DMS153 (cell line): ENCODE measurements at regions not wholly inside any gene's neighbourhood (a gene's known extent, or its start where the extent isn't known, plus 50 kb on each side); places are given as distances from the start of the nearest gene placed in this dataset.
"Not testable (repeated sequence)": the region's sequence is repeated elsewhere in the genome, so short reads cannot be mapped to it uniquely, and the experiment has no call there.

Experiments used
- DNase-seq: peaks from one replicate; lab custom pipeline; 2025; lab: John Stamatoyannopoulos, UW

DNA sequence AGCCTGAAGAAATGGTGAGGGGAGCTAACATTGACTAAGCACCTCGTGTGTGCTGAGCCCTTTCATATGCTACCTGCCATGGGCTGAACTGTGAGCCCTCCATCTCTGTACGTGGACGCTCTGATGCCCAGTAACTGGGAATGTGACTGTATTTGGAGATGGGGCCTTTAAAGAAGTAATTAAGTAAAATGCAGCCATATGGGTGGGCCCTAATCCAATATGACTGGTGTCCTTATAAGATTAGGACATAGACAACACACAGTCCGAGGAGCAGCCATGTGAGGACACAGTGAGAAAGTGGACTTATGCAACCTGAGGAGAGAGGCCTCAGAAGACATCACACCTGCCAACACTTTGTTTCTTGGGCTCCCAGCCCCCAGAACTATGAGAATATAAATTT is 92.7 kb upstream of the ATP1B1 start:
- no peak for DNase-seq

DNA sequence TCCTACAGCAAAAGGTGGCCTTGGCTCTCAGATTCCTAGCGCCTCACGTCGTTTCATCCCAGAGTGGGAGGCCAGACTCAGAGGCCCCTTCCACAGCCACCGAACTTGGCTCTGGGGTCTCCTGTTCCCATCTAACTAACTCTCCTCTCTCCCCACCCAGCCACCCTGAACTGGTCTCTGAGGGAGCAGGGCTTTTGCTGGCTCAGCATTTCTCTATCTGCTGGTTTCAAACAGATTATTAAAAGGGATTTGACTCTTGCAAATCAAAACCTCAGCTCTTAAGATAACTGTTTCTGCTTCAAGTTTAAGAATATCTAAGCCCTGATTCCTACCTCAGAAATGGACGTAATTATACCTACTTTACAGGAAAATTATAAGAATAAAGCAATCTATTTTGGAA is 91.0 kb upstream of the ATP1B1 start:
- DNase-seq = no peak

DNA sequence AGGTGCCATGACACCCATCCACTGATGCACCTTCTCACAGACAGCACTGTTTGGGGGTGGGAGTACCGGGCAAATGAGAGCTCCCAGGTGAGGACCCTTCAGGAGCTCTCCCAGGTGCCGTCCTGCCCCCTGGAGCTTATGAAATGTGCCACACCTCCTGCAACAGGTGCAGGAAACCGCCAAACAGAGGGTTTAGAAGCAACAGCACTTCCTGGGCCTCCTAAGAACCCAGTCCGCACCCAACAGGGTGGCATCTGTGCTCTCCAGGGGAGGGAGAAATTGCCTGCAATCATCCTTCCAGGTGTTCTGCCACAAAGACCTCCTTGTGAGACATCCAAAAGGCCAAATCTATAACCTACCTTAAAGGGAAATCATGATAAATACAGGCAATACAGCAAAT is 87.7 kb upstream of the ATP1B1 start:
- DNase-seq = no peak

DNA sequence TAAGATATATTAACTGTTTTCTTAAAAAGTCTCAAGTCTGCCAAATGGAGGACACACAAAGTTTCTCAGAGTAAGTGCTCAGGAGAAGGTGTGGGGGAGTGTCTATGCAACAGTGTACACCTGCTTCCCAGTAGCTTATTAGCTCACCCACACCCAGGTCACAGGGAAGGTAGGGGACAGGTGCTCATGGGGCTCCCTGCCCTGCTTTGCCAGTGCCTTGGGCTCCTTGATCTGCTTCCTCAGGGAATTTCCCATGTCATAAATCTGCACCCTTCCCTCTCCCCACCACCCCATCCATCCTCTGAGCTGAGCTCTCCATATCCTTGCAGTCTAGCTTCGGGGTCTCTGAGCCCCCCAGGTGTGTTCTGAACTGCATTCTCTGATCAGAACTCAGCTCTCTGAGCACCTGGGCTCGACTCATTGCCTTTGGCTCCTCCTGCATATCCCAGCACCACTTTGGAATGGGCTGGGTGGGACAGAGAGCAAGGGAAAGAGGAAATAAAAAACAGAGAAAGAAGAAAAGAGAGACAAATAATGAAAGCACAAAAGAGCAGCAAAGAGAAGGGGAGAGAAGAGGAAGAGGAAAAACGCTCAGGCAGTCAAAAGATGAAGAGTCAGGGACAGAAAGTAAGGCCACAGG is 87.0 kb upstream of the ATP1B1 start:
- DNase-seq = no peak

DNA sequence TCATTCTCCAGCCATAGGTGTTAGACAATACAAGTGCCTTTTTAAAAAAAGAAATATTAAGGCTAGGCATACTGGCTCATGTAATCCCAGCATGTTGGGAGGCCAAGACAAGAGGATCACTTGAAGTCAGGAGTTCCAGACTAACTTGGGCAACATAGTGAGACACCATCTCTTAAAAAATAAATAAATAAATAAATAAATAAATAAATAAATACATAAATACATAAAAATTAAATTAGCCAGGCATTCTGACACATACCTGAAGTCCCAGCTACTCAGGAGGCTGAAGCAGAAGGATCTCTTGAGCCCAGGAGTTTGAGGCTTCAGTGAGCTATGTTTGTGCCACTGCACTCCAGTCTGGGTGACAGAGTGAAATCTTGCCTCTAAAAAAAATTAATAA is 85.8 kb upstream of the ATP1B1 start:
- DNase-seq = no peak

- no peak for DNase-seq
Observed at GRCh38 chr1:169022648-169023047, 83.8 kb upstream of the ATP1B1 start.

DNA sequence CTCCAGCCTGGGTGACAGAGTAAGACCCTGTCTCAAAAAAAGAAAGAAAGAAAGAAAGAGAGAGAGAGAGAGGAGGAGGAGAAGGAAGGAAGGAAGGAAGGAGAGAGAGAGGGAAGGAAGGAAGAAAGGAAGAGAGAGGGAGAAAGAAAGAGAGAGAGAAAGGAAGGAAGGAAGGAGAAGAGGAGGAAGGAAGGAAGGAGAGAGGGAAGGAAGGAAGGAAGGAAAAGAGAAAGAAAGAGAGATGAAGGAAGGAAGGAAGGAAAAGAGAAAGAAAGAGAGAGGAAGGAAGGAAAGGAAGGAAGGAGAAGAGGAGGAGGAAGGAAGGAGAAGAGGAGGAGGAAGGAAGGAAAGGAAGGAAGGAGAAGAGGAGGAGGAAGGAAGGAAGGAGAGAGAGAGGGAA is 82.2 kb upstream of the ATP1B1 start:
- no peak for DNase-seq

DNA sequence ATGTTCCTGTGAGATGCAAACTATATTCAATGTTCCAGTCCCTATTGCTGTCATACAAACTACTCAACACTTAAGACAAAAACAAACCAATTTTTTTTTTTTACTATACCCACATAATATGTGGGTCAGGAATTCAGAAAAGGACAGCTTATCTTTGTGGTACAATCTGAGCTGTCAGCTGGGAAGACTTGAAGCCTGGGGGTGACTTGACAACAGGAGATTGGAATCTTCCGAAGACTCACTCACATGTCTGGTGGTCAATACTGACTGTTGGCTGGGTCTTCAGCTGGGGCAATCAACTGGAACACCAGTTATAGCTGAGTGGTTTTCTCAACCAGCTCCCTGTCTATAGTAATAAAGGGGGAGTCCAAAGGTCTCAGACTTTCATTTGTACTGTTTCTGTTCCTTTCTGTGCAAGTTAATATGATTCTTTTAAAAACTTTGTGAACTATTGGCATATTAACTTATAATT is 81.7 kb upstream of the ATP1B1 start:
- no peak for DNase-seq

DNA sequence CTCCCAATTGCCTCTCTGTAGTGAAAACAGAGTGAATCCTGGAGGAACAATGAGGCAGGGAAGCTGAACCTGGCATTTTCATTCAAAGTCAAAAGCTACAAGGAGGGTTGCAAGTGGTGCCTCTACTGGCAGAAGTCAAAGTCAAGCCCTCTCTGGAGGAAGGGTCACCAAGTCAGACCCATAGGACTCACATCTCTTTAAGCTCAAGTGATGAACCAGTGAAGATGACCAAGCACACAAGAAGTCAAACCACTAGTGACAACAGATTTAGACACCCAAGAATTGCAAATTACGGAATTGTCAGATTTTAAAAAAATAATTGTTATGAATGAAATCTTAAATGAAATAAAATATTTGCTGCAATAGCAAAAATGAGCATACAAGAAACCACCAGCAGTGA is 81.1 kb upstream of the ATP1B1 start:
- DNase-seq = no peak

DNA sequence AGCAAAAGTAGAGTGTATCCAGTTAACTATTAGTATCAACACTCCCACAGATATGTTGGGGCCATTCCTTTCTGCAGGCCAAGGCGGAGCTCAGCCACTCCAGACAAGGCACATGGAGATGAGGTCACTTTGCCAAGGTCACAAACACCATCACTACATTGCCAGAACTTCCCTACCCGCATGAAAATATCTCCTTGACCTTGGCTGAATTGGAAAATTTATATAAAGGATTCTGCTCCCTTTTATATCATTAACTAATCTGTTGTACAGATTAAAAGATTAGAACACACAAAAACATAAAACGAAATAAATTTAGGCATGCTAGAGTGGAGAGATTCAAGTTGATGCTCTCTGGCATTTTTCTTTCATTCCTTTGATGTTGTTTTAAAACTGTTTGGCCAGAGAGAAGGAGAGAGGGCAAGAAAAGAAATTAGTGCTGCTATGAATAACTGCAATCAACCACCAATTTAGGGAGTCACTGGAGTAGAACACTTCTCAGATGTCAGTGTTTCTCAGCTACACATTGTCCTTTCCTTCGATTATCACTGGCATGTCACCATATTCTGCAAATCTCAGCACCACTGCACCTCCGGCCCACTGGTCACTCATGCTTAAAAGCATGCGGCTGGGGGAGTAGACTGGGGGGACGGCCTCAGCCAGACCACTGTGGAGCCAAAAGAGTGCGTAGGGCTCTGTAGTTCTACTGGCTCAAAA is 78.7 kb upstream of the ATP1B1 start:
- no peak for DNase-seq

GRCh38 chr1:169031566-169032224 is 74.8 kb upstream of the ATP1B1 start:
- DNase-seq = no peak

DNA sequence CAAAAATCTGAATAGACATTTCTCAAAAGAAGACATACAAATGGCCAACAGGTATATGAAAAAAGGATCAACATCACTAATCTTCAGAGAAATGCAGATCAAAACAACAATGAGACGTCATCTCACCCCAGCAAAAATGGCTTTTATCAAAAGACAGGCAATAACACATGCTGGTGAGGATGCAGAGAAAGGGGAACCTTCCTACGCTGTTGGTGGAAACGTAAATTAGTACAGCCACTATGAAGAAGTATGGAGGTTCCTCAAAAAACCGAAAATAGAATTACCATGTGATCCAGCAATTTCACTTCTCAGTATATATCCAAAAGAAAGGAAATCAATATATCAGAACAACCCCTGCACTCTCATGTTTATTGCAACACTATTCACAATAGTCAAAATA is 65.1 kb upstream of the ATP1B1 start:
- no peak for DNase-seq

GRCh38 chr1:169042377-169042776 is 64.1 kb upstream of the ATP1B1 start:
- no peak for DNase-seq

GRCh38 chr1:169043823-169044222 is 62.7 kb upstream of the ATP1B1 start:
- no peak for DNase-seq

- DNase-seq = no peak
Observed at GRCh38 chr1:169044296-169044695, 62.2 kb upstream of the ATP1B1 start.

- DNase-seq = peak; percentile 21
Observed at GRCh38 chr1:169044971-169045370, 61.5 kb upstream of the ATP1B1 start.

DNA sequence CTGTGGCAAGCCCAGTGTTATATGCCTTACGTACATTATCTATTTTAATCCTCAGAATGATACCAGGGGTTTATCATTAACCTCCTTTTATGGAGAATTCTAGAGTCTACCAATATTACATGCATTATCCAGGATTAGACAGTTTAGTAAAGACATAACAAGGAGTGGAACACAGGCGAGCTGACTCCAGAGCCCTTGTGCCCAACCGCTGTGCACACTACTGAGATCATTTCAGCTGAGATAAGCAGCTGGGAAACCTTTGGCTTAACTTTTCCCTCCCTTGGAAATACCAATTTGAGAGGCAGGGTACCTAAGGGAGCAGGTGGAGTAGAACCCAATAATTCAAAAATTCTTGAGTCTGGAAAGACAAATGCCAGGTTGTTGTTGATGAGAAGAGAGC is 59.8 kb upstream of the ATP1B1 start:
- no peak for DNase-seq

DNA sequence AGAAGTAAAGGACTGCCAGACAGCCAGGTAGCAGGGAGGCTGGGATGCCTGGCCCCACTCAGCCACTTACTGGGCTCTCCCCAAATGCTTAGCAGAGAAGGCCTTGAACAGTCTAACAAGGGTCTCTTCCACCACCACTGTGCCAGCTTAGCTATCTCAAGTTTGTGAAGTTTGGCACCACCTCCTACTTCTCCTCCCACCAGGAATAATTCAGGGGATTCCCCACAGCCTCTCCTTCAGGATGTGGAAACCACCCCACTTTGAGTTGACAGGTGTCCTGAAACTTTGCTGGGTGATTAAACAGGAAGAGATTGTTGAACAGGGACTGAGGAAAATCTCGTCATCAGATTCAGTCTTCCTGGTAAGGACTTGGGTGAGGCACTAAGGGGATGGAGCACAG is 59.4 kb upstream of the ATP1B1 start:
- DNase-seq = no peak

DNA sequence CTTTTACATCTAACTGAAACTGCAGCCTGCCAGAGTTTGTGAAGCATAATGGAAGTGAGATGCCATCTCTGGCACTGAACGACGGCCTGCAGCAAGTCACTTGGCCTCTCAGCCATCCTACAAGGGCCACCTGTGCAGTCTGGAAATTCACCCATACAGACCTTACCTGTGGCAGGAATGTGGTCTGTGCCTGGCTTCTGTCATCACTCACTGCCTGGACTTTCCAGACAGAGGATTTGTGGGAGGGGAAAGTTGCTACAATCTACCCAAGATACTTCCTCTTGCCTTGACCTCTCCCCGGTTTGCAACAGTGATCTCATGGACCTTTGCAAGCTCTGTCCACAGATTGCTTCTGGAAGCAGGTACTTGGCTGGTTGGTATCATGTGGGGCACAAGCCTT is 58.4 kb upstream of the ATP1B1 start:
- DNase-seq = no peak

- no peak for DNase-seq
Observed at GRCh38 chr1:169049258-169049938, 57.1 kb upstream of the ATP1B1 start.

DNA sequence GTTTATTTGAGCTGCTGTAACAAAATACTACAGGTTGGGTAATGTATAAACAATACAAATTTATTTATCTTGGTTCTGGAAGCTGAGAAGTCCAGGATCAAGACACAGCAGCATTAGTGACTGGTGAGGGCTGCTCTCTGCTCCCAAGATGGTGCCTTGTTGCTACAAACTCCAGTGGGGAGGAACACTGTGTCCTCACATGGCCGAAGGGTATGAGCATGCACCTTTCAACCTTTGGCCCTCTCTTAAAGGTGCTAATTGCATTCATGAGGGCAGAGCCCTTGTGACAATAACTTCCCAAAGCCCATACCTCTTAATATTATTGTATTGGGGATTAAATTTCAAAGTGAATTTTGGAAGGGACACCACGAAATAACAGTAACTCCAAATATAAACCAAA is 55.3 kb upstream of the ATP1B1 start:
- DNase-seq = no peak

DNA sequence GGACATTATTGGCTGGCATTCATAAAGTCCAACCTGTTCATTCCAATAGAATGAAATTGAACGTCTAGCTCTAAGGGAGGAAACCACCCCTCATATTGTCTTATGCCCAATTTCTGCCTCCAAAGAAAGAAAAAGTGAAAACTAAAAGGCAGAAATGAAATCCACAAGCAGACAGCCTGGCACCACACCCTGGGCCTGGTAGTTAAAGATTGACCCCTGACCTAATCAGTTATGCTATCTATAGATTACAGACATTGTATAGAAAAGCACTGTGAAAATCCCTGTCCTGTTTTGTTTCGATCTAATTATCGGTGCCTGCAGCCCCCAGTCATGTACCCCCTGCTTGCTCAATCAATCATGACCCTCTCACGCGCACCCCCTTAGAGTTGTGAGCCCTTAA is 54.3 kb upstream of the ATP1B1 start:
- DNase-seq = not testable (repeated sequence)

GRCh38 chr1:169052727-169053126 is 53.8 kb upstream of the ATP1B1 start:
- no peak for DNase-seq
